A549 (cell line): ENCODE measurements at regions not wholly inside any gene's neighbourhood (a gene's known extent, or its start where the extent isn't known, plus 50 kb on each side); places are given as distances from the start of the nearest gene placed in this dataset.

Source experiments
- EP300 ChIP-seq, 2 experiments: fragments of >200 bp; sonication (Bioruptor Twin); formaldehyde crosslinking; IDR thresholded peaks; 2 replicates in 1 of 2; 3 replicates in 1 of 2; pipeline ENCODE4 v1.6.1; 2016 to 2017
- ESRRA ChIP-seq: fragments of 150-350 bp; IDR thresholded peaks from 2 replicates; pipeline ENCODE4 v1.6.1; 2014; ENCODE audit warnings: mild to moderate bottlenecking, low read length, borderline replicate concordance
- FOSL2 ChIP-seq, 2 experiments: fragments of 450-650 bp in 1 of 2; fragments of >200 bp in 1 of 2; sonication (Bioruptor Twin) in 1 of 2; formaldehyde crosslinking; IDR thresholded peaks; 2 replicates each; pipeline versions ENCODE4 v1.5.0 to v1.6.1; 2016 to 2020; ENCODE audit warnings: mild to moderate bottlenecking in 1 of 2, moderate library complexity in 1 of 2
- FOXS1 ChIP-seq: fragments of 250-450 bp; sonication (Bioruptor Pico); IDR thresholded peaks from 2 replicates; pipeline ENCODE4 v1.5.0; 2020; ENCODE audit warnings: mild to moderate bottlenecking, moderate library complexity
- JUN ChIP-seq, 2 experiments: fragments of >200 bp; sonication (Bioruptor Twin); formaldehyde crosslinking; IDR thresholded peaks; 2 replicates in 1 of 2; 3 replicates in 1 of 2; pipeline ENCODE4 v1.6.1; 2016 to 2017
- MAFK ChIP-seq: fragments of 450-650 bp; IDR thresholded peaks from 2 replicates; pipeline ENCODE4 v1.6.1; 2014; ENCODE audit not compliant: partially characterized antibody
- MYC ChIP-seq: IDR thresholded peaks from 2 replicates; pipeline ENCODE4 v1.6.1; 2012; ENCODE audit warnings: mild to moderate bottlenecking, inconsistent platforms, low read length, improper control_type of control experiment, borderline replicate concordance
- POLR2A ChIP-seq: IDR thresholded peaks from 2 replicates; pipeline ENCODE4 v1.6.1; 2012; ENCODE audit warnings: mild to moderate bottlenecking, low read length
- POLR2AphosphoS2 ChIP-seq: conservative IDR thresholded peaks from 2 replicates; pipeline ENCODE4 v1.6.1; 2012; ENCODE audit warnings: low read length, improper control_type of control experiment, inconsistent platforms
- ZSCAN20 ChIP-seq: fragments of 250-450 bp; sonication (Bioruptor Pico); IDR thresholded peaks from 2 replicates; pipeline ENCODE4 v1.8.0; 2022; ENCODE audit warnings: mild to moderate bottlenecking, moderate library complexity
- TF ChIP-seq, protein P1 (sequence below): fragments of >200 bp; sonication (Bioruptor Twin); formaldehyde crosslinking; IDR thresholded peaks from 3 replicates; pipeline ENCODE4 v1.5.1; 2016
- TF ChIP-seq, protein P2 (sequence below): fragments of 150-350 bp; IDR thresholded peaks from 2 replicates; pipeline ENCODE4 v1.6.1; 2014; ENCODE audit warnings: low read depth, mild to moderate bottlenecking, low read length
- TF ChIP-seq, protein P3 (sequence below): IDR thresholded peaks from 2 replicates; pipeline ENCODE4 v1.6.1; 2012

DNA sequence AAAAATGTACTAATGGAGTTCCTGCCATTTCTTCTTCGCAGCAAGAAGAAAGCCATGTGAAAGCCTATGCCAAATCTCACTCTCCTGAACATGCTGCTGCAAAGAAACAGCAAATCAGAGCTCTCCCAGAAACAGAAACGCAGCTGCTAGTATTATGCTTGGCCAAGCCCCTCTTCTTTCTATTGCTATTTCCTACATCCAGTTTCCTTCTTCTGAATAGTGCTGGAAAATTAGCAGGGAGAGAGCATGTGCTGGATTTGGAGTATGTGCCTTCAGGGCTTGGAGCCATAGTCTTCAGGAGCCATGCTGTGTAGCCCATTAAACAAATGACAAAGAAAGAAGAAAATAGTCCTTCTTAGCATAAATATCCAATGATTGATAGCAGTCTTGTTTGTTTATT, 852.0 kb upstream of the PHF14 start:
- TF ChIP-seq, protein P1, sequence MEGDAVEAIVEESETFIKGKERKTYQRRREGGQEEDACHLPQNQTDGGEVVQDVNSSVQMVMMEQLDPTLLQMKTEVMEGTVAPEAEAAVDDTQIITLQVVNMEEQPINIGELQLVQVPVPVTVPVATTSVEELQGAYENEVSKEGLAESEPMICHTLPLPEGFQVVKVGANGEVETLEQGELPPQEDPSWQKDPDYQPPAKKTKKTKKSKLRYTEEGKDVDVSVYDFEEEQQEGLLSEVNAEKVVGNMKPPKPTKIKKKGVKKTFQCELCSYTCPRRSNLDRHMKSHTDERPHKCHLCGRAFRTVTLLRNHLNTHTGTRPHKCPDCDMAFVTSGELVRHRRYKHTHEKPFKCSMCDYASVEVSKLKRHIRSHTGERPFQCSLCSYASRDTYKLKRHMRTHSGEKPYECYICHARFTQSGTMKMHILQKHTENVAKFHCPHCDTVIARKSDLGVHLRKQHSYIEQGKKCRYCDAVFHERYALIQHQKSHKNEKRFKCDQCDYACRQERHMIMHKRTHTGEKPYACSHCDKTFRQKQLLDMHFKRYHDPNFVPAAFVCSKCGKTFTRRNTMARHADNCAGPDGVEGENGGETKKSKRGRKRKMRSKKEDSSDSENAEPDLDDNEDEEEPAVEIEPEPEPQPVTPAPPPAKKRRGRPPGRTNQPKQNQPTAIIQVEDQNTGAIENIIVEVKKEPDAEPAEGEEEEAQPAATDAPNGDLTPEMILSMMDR = no peak
- TF ChIP-seq POLR2A = no peak
- TF ChIP-seq FOSL2 (IDR thresholded peaks at IDR 0.05) = no peak
- no peak for TF ChIP-seq FOSL2 (CRISPR knock-in tag; IDR thresholded peaks at IDR 0.05)
- TF ChIP-seq, protein P2, sequence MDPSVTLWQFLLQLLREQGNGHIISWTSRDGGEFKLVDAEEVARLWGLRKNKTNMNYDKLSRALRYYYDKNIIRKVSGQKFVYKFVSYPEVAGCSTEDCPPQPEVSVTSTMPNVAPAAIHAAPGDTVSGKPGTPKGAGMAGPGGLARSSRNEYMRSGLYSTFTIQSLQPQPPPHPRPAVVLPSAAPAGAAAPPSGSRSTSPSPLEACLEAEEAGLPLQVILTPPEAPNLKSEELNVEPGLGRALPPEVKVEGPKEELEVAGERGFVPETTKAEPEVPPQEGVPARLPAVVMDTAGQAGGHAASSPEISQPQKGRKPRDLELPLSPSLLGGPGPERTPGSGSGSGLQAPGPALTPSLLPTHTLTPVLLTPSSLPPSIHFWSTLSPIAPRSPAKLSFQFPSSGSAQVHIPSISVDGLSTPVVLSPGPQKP = no peak
- no peak for TF ChIP-seq EP300 (IDR thresholded peaks at IDR 0.05)
- TF ChIP-seq ZSCAN20 (CRISPR knock-in tag) = no peak
- TF ChIP-seq MAFK = no peak
- TF ChIP-seq MYC = no peak
- no peak for TF ChIP-seq POLR2AphosphoS2
- TF ChIP-seq, protein P3, sequence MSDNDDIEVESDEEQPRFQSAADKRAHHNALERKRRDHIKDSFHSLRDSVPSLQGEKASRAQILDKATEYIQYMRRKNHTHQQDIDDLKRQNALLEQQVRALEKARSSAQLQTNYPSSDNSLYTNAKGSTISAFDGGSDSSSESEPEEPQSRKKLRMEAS = no peak
- no peak for TF ChIP-seq FOXS1 (CRISPR knock-in tag)
- TF ChIP-seq ESRRA = no peak
- no peak for TF ChIP-seq JUN (IDR thresholded peaks at IDR 0.05)
